OCI-LY1 (cell line): ENCODE measurements at regions not wholly inside any gene's neighbourhood (a gene's known extent, or its start where the extent isn't known, plus 50 kb on each side); places are given as distances from the start of the nearest gene placed in this dataset.

Source experiments
- H2AFZ ChIP-seq: fragments of 200-600 bp; sonication (generic), shearing (Covaris generic); 2 replicates; pipeline ENCODE4 v1.6.0; 2014; ENCODE audit warnings: antibody characterized with exemption, mild to moderate bottlenecking, low read length
- H3F3A ChIP-seq: fragments of 200-600 bp; sonication (generic), shearing (Covaris generic); 2 replicates; pipeline ENCODE4 v1.6.0; 2014; ENCODE audit warnings: mild to moderate bottlenecking, antibody characterized with exemption, low read length, moderate library complexity; ENCODE audit not compliant: insufficient read depth
- H3K27ac ChIP-seq: fragments of 200-600 bp; sonication (generic); 2 replicates; pipeline ENCODE4 v1.5.1; 2014; ENCODE audit warnings: low read length, mixed run types, mild to moderate bottlenecking, low read depth; ENCODE audit not compliant: poor library complexity, severe bottlenecking
- H3K27me3 ChIP-seq: fragments of 200-600 bp; sonication (generic); 2 replicates; pipeline ENCODE4 v1.6.0; 2014; ENCODE audit warnings: antibody characterized with exemption, mild to moderate bottlenecking, low read length, moderate library complexity; ENCODE audit not compliant: insufficient read depth
- H3K36me3 ChIP-seq: fragments of 200-600 bp; sonication (generic); 2 replicates; pipeline ENCODE4 v1.6.1; 2014; ENCODE audit warnings: mild to moderate bottlenecking, antibody characterized with exemption, low read length, moderate library complexity, mixed read lengths; ENCODE audit not compliant: insufficient read depth
- H3K4me1 ChIP-seq: fragments of 200-600 bp; sonication (generic); 2 replicates; pipeline ENCODE4 v1.5.1; 2014; ENCODE audit warnings: mild to moderate bottlenecking, low read length, moderate library complexity; ENCODE audit not compliant: insufficient read depth, severe bottlenecking
- H3K4me2 ChIP-seq: fragments of 200-600 bp; sonication (generic), shearing (Covaris generic); 2 replicates; pipeline ENCODE4 v1.6.1; 2014; ENCODE audit warnings: low read length
- H3K4me3 ChIP-seq: fragments of 200-600 bp; sonication (generic); 2 replicates; pipeline ENCODE4 v1.5.1; 2014; ENCODE audit warnings: low read length, low read depth, mild to moderate bottlenecking, mixed read lengths; ENCODE audit not compliant: poor library complexity, severe bottlenecking
- H3K79me2 ChIP-seq: fragments of 200-600 bp; shearing (Covaris generic); 2 replicates; pipeline ENCODE4 v1.6.1; 2016; ENCODE audit warnings: mixed run types, low read length, mixed read lengths; ENCODE audit not compliant: insufficient read depth
- H3K9ac ChIP-seq: fragments of 200-600 bp; sonication (generic), shearing (Covaris generic); 2 replicates; pipeline ENCODE4 v1.6.1; 2014; ENCODE audit warnings: mild to moderate bottlenecking, low read length, mixed read lengths
- H3K9me2 ChIP-seq: fragments of 200-600 bp; sonication (generic), shearing (Covaris generic); 2 replicates; pipeline ENCODE4 v1.6.1; 2014; ENCODE audit warnings: low read depth, mild to moderate bottlenecking, low read length, mixed read lengths
- H3K9me3 ChIP-seq: fragments of 200-600 bp; shearing (Covaris generic); 2 replicates; pipeline ENCODE4 v1.6.1; 2014; ENCODE audit warnings: low read length, mixed read lengths
- H4K20me1 ChIP-seq: fragments of 200-600 bp; sonication (generic), shearing (Covaris generic); 2 replicates; pipeline ENCODE4 v1.6.0; 2016; ENCODE audit warnings: mild to moderate bottlenecking, low read length; ENCODE audit not compliant: insufficient read depth
- CTCF ChIP-seq: fragments of 200-600 bp; sonication (generic), shearing (Covaris generic); IDR thresholded peaks from 2 replicates; pipeline ENCODE4 v1.5.1; 2017; ENCODE audit warnings: mild to moderate bottlenecking, antibody characterized with exemption, low read length, moderate library complexity, mixed read lengths
- EZH2 ChIP-seq: fragments of 200-600 bp; sonication (generic), shearing (Covaris generic); IDR thresholded peaks from 2 replicates; pipeline ENCODE4 v1.8.0; 2017; ENCODE audit warnings: borderline replicate concordance, mixed run types, mild to moderate bottlenecking, antibody characterized with exemption, low read length, moderate library complexity, mixed read lengths

GRCh38 chr6:109237077-109237985, 142.0 kb downstream of the CEP57L1 start:
- H3K27me3 ChIP-seq = no peaks in the 10 kb centered on the region
- no peaks in the 10 kb centered on the region for H3K9me3 ChIP-seq
- no peak overlapping the region for H3K4me2 ChIP-seq
- no peak overlapping the region for H3K27ac ChIP-seq
- H3K4me1 ChIP-seq = no peaks in the 10 kb centered on the region
- no peak overlapping the region for H3K4me3 ChIP-seq
- H3K79me2 ChIP-seq = no peaks in the 10 kb centered on the region
- no peaks in the 10 kb centered on the region for H3K36me3 ChIP-seq
- H4K20me1 ChIP-seq = no peaks in the 10 kb centered on the region
- no peak overlapping the region for H3K9ac ChIP-seq
- no peaks in the 10 kb centered on the region for H3K9me2 ChIP-seq
- no peak for TF ChIP-seq EZH2
- no peak for TF ChIP-seq CTCF
- no peak overlapping the region for H2AFZ ChIP-seq
- no peaks in the 10 kb centered on the region for H3F3A ChIP-seq

DNA sequence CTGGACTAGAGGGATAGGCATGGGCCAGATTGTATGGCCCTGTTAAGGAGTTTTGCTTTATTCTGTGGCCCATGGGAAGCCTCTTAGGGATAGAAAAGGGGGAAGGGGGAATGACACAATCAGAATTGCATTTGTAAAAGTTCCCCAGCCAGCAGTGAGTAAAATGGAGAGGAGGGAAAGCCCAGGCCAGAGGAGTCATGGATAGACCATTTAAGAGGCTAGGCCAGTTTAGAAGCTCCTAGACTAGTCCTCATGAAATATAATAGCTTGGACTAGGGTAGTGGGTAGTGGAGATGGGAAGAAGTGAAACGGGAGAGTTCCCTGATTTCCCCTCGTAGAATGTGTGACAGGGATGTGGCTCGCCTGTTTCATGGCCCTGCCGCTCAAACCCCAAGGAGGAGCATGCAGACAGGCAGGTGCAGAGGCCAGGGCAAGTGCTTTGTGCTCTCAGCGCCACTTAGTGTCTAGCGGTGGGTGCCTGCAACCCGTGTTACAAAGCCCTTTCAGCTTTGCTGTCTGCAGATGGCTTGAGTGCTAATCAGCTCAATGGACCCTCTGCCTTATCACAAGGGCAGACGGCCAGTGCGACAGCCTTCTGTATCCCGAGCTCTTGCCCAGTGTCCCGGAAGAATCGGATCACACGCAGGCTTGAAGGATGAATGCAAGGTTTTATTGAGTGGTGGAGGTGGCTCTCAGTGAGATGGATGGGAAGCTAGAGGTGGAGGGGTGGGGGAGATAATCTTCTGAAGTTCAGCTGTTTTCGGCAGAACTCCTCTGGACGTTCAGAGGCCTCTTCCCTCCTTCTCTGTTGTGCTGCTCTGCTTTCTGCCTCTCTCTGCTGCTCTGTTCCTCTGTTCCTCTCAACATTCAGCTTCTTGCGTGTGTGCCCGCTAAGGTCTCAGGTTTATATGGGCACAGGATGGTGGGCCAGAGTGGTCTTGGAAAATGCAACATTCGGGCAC, 141.1 kb downstream of the CEP57L1 start:
- H3K9me2 ChIP-seq = no peaks in the 10 kb centered on the region
- no peak overlapping the region for H3K27ac ChIP-seq
- H4K20me1 ChIP-seq = no peaks in the 10 kb centered on the region
- no peaks in the 10 kb centered on the region for H3K27me3 ChIP-seq
- TF ChIP-seq CTCF = peak; percentile 35
- TF ChIP-seq EZH2 = no peak
- H3K9ac ChIP-seq = no peak overlapping the region
- no peak overlapping the region for H3K4me2 ChIP-seq
- H3F3A ChIP-seq = no peaks in the 10 kb centered on the region
- H3K4me1 ChIP-seq = no peaks in the 10 kb centered on the region
- no peaks in the 10 kb centered on the region for H3K9me3 ChIP-seq
- H3K4me3 ChIP-seq = no peak overlapping the region
- H2AFZ ChIP-seq = no peak overlapping the region
- H3K36me3 ChIP-seq = no peaks in the 10 kb centered on the region
- H3K79me2 ChIP-seq = no peaks in the 10 kb centered on the region

GRCh38 chr6:109235481-109236038, 140.3 kb downstream of the CEP57L1 start:
- H3K36me3 ChIP-seq = no peaks in the 10 kb centered on the region
- H3K27ac ChIP-seq = no peak overlapping the region
- no peak overlapping the region for H3K4me3 ChIP-seq
- no peaks in the 10 kb centered on the region for H3K9me2 ChIP-seq
- no peaks in the 10 kb centered on the region for H3K9me3 ChIP-seq
- TF ChIP-seq EZH2 (no peak), CTCF (no peak)
- H3K4me1 ChIP-seq = no peaks in the 10 kb centered on the region
- H3F3A ChIP-seq = no peaks in the 10 kb centered on the region
- H3K4me2 ChIP-seq = no peak overlapping the region
- H3K9ac ChIP-seq = no peak overlapping the region
- H2AFZ ChIP-seq = no peak overlapping the region
- no peaks in the 10 kb centered on the region for H3K79me2 ChIP-seq
- no peaks in the 10 kb centered on the region for H3K27me3 ChIP-seq
- H4K20me1 ChIP-seq = no peaks in the 10 kb centered on the region
